ENCODE measurements at regions not wholly inside any gene's neighbourhood (a gene's known extent, or its start where the extent isn't known, plus 50 kb on each side); places are given as distances from the start of the nearest gene placed in this dataset.

DNA sequence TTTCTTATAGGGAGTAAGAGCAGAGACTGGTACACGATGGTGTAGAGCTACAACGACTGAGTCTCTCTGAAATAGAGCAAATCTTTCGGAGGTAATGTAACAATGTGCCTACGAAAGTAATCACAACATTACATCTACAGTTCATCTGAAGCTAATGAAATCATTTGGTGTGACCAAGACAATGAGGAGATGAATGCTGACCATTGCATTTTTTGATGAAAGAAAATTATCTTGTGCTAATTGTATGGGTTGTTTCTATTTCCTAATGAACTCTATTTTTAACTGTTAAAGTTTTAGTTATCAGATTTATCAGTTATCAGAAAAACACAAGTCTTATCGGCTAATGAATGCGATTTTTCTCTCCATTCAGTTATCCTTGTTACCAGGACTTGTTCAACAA, 913.4 kb downstream of the SLITRK6 start:
- Histone ChIP-seq H2AFZ (no peak overlapping the region), H3K9me3 (ENCODE audit: insufficient read depth, low read depth) (no peaks in the 10 kb centered on the region; the same call in 1 of the 2 replicates), H3K4me2 (no peak overlapping the region), H3K27me3 (ENCODE audit: insufficient read depth, low read depth) (no peaks in the 10 kb centered on the region), H4K20me1 (ENCODE audit: insufficient read depth) (no peaks in the 10 kb centered on the region), H3K4me3 (no peak overlapping the region), H3K36me3 (ENCODE audit: low read depth) (no peaks in the 10 kb centered on the region), H3K79me2 (ENCODE audit: low read depth) (no peaks in the 10 kb centered on the region), H3F3A (ENCODE audit: insufficient read depth, low read depth) (no peaks in the 10 kb centered on the region), H3K27ac (no peak overlapping the region), H3K4me1 (replicated peaks; ENCODE audit: insufficient read depth) (no peaks in the 10 kb centered on the region), H3K9me2 (ENCODE audit: insufficient read depth) (no peaks in the 10 kb centered on the region)
- POLR2A ChIA-PET (ENCODE audit: unreplicated experiment), result no interaction called here
- intact Hi-C loops (cut with micrococcal nuclease; ENCODE audit: unreplicated experiment), result no loop called here
- no peak for TF ChIP-seq EZH2 (IDR thresholded peaks at IDR 0.05; ENCODE audit: low read depth)
- TF ChIP-seq, protein P1, sequence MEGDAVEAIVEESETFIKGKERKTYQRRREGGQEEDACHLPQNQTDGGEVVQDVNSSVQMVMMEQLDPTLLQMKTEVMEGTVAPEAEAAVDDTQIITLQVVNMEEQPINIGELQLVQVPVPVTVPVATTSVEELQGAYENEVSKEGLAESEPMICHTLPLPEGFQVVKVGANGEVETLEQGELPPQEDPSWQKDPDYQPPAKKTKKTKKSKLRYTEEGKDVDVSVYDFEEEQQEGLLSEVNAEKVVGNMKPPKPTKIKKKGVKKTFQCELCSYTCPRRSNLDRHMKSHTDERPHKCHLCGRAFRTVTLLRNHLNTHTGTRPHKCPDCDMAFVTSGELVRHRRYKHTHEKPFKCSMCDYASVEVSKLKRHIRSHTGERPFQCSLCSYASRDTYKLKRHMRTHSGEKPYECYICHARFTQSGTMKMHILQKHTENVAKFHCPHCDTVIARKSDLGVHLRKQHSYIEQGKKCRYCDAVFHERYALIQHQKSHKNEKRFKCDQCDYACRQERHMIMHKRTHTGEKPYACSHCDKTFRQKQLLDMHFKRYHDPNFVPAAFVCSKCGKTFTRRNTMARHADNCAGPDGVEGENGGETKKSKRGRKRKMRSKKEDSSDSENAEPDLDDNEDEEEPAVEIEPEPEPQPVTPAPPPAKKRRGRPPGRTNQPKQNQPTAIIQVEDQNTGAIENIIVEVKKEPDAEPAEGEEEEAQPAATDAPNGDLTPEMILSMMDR (conservative IDR thresholded peaks at IDR 0.05), result no peak
- CTCF ChIA-PET, result no interaction called here
- DNase-seq, result no peak
- no TSS peak for BruUV-seq (replicated peaks)

DNA sequence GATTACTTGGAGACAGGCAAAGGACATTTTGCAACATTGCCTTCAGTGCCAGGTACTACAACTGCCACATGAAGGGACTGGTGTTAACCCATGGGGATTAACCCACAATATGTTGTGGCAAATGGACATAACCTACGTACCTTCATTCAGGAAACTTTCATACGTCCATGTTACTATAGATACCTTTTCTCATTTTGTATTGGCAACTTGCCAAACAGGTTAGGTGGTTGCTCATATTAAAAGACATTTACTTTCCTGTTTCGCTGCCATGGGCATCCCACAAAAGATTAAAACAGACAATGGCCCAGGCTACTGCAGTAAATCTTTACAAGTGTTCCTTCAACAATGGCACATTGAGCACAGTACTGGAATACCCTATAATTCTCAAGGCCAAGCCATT, 925.3 kb downstream of the SLITRK6 start:
- ChIA-PET POLR2A (ENCODE audit: unreplicated experiment) (no interaction called here), CTCF (no interaction called here)
- DNase-seq, result no peak
- H3K9me3 ChIP-seq (ENCODE audit: insufficient read depth, low read depth), result no peaks in the 10 kb centered on the region
- no peak overlapping the region for H2AFZ ChIP-seq
- intact Hi-C loops (cut with micrococcal nuclease; ENCODE audit: unreplicated experiment), result no loop called here
- no peaks in the 10 kb centered on the region for H3K27me3 ChIP-seq (ENCODE audit: insufficient read depth, low read depth)
- TF ChIP-seq EZH2 (IDR thresholded peaks at IDR 0.05; ENCODE audit: low read depth), result no peak
- TF ChIP-seq, protein P1 (conservative IDR thresholded peaks at IDR 0.05), result no peak
- no peak overlapping the region for H3K27ac ChIP-seq
- no peaks in the 10 kb centered on the region for H3F3A ChIP-seq (ENCODE audit: insufficient read depth, low read depth)
- H4K20me1 ChIP-seq (ENCODE audit: insufficient read depth), result no peaks in the 10 kb centered on the region
- no peaks in the 10 kb centered on the region for H3K79me2 ChIP-seq (ENCODE audit: low read depth)
- no TSS peak for BruUV-seq (replicated peaks)
- no peak overlapping the region for H3K4me2 ChIP-seq
- no peaks in the 10 kb centered on the region for H3K9me2 ChIP-seq (ENCODE audit: insufficient read depth)
- H3K36me3 ChIP-seq (ENCODE audit: low read depth), result no peaks in the 10 kb centered on the region
- no peaks in the 10 kb centered on the region for H3K4me1 ChIP-seq (replicated peaks; ENCODE audit: insufficient read depth)
- H3K4me3 ChIP-seq, result no peak overlapping the region

DNA sequence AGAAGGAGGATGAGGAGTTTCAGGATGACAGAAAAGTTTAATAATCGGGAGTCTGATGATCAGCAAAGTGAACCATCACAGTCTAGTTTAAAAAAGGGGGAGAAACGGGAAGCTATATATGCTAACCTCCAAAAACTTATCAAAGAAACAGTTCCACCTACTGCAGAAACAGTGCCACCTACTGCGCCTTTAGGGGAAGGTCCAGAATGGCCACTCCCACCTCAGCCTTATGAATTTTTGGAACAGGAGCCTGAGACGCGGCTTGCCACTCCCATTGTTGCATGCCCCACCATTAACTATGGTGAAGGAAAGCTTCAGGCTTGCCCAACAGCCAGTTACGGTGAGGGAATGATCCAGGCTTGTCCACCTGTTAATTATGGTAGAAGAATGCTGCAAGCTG, 929.0 kb downstream of the SLITRK6 start:
- ChIA-PET CTCF (no interaction called here), POLR2A (ENCODE audit: unreplicated experiment) (no interaction called here)
- no TSS peak for BruUV-seq (replicated peaks)
- TF ChIP-seq EZH2 (IDR thresholded peaks at IDR 0.05; ENCODE audit: low read depth), result no peak
- TF ChIP-seq, protein P1 (conservative IDR thresholded peaks at IDR 0.05), result no peak; the same call in 1 of the 2 replicates
- H2AFZ ChIP-seq, result no peak overlapping the region
- no peaks in the 10 kb centered on the region for H3F3A ChIP-seq (ENCODE audit: insufficient read depth, low read depth)
- H3K9me3 ChIP-seq (ENCODE audit: insufficient read depth, low read depth), result no peaks in the 10 kb centered on the region
- no peaks in the 10 kb centered on the region for H3K27me3 ChIP-seq (ENCODE audit: insufficient read depth, low read depth)
- no peak for DNase-seq
- no peaks in the 10 kb centered on the region; the same call in 1 of the 2 replicates for H4K20me1 ChIP-seq (ENCODE audit: insufficient read depth)
- no peak overlapping the region for H3K4me2 ChIP-seq
- H3K79me2 ChIP-seq (ENCODE audit: low read depth), result no peaks in the 10 kb centered on the region
- H3K27ac ChIP-seq, result no peak overlapping the region
- intact Hi-C loops (cut with micrococcal nuclease; ENCODE audit: unreplicated experiment), result no loop called here
- H3K9me2 ChIP-seq (ENCODE audit: insufficient read depth), result no peaks in the 10 kb centered on the region
- no peak overlapping the region for H3K4me3 ChIP-seq
- no peaks in the 10 kb centered on the region for H3K4me1 ChIP-seq (replicated peaks; ENCODE audit: insufficient read depth)
- H3K36me3 ChIP-seq (ENCODE audit: low read depth), result no peaks in the 10 kb centered on the region

Measured in PC-9 (cell line).